COLO829 (cell line): ENCODE measurements at regions not wholly inside any gene's neighbourhood (a gene's known extent, or its start where the extent isn't known, plus 50 kb on each side); places are given as distances from the start of the nearest gene placed in this dataset.

Experiments used
- DNase-seq: peaks from one replicate; pipeline ENCODE4 v3.0.0; 2012; ENCODE audit warnings: low spot score

DNA sequence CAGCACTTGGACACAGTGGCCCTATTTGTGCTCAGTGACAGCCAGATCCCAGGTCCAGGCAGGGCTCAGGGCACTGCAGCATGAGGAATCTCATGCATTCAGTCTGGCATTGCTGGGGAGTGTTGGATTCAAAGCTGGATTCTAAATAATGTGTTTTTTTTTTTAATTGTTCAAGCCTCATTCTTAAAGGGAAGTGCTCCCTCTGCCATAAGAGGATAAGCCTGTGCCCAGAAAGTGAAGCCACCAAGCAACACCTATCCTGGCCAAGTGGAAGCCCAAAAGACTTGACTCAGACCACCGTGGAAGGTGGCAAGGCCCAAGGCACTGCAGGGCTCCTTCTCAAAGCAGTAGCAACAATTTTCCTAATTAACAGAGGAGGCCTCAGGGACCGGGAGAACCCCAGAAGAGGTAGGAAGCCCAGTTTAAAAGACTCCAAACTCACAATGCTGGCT, 135.6 kb downstream of the ACTL7B start:
- no peak for DNase-seq

DNA sequence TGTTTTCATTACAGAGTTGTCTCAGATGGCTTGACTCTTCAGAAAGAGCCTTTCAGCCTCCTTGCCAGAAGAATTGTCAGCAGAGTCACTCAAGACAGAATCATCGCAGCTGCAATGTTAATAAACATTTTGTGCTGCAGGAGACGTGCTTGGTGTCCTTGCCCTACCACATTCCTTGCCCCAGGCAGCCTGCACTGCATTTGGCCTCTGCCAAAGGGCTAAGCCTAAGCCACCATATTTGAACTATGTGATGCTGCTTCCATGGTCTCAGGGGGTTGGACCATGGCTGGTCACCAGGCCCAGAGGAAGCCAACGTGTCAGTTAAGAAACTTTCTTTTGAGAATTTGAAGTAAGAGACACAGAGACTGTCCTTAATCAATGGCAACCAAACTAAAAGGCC, 145.4 kb downstream of the ACTL7B start:
- no peak for DNase-seq

DNA sequence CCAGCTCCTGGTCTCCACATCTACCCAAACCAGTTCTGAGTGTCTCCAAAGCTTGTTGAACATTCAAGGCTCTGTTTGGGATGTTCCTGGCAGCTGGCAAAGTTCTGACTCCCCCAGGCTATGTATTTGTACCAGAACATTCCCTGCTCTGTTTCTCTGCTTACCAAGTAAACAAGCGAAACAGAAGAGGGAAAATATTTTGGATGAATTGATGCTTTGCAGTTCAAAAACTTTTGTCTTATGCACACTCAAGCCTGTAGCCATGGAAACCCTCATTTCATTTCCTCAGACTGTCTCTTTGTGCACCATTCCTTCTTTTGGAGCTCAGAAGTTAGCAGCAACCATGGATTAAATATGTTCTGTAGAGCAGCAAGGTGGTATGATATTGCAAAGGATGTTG, 145.8 kb downstream of the ACTL7B start:
- no peak for DNase-seq

DNA sequence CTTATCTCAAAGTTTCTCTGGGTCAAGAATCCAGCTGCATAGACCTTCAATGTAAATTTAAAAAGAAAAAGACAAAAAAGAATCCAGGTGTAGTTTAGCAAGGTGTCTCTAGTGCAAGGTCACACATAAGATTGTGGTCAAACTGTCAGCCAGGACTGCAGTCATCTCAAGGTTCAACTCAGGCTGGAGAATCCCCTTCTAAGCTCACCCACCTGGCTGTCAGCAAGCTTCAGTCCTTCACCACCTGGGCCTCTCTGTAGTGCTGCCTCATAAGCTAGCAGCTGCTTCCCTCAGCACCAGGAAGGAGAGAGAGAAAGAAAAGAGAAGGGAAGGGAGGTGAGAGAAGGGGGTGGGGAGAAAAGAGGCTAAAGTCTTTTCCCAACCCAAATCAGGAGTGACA, 146.7 kb downstream of the ACTL7B start:
- DNase-seq, result no peak

DNA sequence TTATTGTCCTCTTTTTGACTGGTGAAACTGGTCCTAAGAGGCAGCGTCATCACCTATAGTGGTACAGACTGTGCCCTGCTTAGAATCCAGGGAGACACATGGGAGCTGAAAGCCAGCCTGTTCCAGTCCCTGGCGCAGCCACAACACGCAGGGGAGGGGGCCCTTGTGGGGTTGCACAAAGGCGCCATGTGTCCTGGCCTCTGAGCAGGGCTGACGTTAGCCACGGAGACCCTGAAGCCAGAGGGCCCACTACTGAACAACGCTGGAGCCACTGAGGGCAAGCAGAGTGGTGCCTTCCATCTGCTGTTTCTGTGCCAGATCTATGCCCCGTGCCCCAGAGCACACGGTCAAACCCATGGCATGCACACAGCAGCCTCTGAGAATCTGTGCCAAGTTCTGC, 147.3 kb downstream of the ACTL7B start:
- no peak for DNase-seq

DNA sequence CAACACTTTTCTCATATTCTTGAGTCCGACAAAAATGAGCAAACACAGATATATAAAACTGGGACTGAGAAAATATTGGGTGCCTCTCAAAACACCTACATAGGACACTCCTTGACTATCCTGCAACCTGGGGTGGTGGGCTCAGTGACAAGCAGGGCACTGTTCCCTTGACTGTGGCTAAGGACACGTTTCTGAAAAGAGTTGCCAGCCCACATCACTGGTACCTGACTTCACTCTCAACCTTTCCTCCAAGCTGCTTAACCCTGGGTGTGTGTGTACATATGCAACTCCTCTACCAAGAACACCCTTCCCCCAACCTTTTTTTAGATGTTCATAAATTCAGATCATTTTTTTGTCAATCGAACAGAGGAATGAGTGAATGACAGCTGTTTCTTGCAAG, 148.7 kb downstream of the ACTL7B start:
- no peak for DNase-seq

DNA sequence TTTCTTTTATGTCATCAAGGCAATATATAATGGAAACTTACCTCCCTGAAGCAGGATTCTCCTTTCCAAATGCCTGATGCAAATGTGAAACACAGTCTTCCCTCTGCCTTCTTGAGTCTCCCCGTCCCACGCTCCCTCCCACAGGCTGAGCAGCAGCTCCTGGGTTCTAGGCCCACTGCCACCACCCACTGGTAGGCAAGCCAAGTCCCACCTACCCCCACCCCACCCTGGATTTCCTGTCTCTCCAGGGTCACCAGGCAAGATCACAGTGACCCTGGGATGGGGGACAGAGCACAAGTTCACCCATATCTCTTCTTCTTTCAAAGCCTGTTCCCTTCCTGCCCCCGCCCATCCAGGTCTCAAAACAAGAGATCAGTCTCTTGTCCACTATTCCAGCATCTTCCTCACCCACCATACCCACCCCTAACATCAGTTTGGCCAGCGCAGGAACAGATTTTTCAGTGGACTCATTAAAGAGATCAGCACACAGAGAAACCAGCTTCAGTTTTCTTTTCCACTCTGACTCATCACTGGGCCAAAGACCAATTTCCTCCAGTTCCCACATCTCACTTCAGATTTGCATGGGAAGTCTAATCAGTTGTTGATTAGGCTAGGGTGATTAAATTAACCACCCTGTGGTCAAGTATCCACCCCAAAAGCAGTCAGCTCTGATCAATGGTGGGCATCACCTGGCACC, 151.5 kb downstream of the ACTL7B start:
- no peak for DNase-seq

DNA sequence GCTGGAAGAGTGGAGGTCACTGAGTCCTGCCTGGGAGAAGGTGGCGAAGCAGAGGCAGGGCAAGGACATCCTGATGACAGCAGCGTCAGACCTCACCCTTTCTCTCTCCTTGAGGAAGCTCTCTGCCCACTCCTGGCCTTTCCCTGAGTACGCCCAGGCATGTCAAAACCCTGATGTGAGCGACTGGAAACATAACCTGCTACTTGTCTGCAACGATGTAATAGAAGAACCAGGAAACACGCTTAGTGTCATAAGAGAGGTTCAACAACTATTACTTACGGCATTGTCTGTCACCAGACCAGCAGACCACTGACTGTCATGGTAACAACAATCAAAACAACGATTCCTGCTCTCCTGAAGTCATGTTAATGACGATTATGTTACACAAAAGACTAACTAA, 152.4 kb downstream of the ACTL7B start:
- DNase-seq, result no peak

DNA sequence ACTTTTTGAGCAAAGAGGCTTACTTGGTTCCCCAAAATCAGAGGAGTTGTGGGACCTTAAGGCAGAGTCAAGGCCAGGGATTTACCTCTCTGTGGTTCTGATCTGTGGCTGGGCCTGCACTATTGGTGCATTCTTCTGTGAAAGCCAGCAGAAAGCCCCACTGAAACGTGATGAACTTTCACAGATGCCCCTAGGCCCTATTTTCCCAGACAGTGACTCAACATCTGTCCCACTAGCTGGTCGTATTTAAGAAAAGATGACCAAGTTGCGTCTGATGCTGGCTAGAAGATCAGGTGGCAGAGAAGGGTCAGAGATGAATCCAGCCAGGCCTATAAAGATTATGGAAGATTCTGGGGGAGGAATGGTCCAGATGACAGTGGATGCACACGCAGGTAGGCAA, 153.1 kb downstream of the ACTL7B start:
- DNase-seq, result no peak

DNA sequence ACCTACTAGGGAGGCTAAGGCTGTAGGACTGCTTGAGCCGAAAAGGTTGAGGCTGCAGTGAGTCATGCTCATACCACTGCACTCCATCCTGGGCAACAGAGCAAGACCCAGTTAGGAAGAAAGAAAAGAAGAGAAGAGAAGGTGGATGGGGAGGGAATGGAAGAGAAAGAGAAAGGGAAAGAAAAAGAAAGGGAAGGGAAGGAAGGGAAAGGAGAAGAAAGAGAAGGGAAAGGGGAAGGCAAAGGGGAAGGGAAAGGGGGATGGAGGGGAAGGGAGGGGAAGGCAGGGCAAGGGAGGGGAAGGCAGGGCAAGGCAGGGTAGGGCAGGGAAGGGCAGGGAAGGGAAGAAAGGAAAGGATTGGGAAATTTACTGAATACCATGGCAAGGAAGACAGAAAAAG, 157.0 kb downstream of the ACTL7B start:
- DNase-seq, result no peak

DNA sequence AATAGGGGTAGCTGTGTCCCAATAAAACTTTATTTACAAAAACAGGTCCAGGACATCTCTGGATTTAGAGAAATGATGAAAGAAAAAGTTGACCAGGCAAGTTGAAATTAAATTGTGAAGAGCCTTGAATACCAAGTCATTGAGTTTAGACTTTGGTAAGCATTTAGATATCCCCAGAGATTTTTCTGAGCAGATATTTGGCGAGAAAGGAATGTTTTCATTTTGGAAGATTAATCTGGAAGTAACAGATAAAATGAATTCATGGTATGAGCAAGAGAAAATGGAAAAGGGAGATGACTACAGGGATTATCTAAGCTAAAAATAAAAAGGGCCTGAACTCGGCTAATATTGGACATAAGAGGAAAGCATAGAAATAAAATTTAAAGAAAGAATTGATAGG, 157.6 kb downstream of the ACTL7B start:
- no peak for DNase-seq

DNA sequence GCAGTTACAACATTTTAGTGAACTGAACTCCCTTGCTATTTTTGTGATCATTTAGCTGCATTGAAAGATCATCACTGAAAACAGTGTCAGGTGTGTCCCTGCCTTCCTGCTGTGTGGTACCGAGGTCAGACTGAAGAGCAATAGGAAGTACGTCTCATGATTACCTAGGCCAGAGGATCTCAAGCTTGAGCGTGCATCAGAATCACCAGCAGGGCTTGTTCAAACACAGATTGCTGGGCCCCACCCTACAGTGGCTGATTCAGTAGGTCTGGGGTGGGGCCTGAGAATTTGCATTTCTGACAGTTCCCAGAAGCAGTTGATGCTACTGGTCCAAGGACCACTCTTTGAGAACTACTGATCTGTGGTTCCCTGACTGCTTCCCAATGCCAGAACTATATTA, 159.6 kb downstream of the ACTL7B start:
- no peak for DNase-seq

DNA sequence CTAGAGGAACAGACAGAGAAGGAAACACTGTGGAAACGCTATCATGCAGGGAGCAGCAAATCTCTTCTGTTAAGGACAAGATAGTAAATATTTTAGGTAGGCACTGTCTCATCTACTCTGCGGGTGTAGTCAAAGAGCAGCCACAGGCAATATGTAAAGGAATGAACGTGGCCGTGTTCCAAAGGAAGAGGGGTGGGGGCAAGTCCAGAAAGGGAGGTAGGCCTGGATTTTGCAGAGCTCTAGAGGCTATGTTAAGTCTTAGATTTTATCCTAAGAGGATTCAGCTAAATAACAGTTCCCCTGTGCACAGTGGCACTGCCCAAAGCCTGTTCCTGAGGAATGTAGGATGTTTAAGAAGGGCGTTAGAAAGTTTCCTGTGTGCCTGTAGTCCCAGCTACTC, 161.6 kb downstream of the ACTL7B start:
- no peak for DNase-seq

DNA sequence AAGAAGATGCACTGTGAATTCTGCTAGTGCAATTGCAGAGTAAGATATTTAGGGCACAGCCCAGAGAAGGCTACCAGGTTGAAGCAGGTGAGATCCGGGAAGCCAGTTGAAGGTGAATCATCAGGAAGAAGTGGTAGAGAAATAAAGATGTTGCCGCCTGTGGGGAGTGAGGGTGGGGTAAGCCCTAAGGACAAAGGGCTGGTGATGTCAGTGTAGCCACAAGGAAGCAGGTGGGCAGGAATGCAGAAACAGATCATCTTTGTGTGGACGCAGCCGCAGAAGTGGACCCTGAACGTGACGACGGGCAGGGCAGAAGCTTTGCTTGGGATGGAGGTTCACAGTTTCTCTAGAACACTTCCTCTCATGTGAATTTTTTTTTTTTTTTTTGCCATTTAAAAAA, 164.2 kb downstream of the ACTL7B start:
- DNase-seq, result no peak

DNA sequence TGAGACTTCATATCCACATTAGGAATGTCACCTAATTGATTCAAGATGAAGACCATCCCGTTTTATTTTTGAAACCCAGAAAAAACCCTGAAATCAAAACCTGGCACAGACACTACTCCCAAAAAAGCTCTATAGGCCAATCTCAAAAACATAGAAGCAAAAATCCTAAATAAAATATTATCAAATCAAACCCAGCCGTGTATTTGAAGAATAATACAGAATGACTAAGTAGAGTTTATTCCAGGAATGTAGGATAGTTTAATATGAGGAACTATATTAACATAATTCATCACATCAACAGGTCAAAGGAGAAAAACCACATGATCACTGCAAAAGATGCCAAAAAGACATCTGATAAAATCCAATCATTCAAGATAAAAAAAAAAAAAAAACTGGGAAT, 167.1 kb downstream of the ACTL7B start:
- DNase-seq, result no peak

DNA sequence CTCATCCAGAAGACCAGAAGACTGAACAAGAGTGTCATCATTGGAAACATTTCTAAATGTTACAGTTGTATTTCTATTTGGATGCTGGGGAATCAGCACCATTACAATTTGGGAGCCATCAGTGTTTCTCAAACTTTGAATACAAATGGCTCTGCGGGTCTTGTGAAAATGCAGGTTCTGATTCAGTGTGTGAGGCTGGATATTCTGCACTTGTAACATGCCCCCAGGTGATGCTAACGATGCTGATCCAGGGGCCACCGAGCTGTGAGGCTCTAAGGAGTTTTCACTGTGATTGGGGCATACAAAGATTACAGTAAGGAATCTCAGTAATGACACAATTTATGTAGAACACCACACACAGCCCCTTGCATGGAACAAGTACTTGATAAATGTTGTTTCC, 167.7 kb downstream of the ACTL7B start:
- DNase-seq, result no peak

DNA sequence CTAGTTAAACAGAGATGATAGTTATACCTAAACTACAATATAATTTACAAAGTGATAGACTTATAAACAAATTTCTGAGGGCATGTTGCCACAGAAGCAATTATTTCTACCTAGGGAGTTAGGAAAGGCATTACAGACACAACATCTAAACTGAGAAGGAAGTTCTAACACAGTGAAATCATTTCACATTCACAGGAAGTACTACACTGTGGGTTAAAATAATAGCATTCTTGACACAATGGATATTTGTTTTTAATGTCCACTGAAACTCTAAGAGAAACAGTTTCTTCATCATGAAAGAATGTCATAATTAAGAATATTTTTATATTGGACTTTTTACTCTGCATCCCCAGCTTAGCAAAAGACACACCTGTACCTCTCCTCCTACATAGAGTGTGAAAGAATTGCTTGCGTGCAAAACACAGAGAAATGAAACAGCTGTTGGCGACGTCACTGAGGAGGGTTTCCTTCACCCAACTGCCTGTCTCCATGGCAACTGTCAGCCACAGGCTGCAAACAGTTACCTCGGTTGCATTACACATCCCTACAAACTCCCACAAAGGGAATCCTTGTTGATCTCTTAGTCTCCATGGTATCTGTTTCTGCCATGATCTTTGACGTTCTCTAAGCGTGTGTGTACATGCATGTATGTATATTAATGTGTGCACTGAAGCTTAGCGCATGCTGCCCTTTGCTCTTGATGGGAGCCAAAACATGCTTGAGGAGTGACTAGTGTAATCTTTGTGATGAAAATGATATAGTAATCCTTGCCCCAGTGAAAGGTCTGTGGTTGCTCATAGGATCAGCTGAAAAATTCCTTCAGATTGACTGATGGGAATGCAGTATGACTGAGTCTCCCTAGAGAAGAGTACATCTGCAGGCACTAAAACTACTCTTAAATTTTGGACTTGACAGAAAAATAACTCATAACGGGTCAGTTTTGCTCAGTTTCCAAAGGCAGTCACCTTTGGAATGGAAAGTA, 168.5 kb downstream of the ACTL7B start:
- no peak for DNase-seq

DNA sequence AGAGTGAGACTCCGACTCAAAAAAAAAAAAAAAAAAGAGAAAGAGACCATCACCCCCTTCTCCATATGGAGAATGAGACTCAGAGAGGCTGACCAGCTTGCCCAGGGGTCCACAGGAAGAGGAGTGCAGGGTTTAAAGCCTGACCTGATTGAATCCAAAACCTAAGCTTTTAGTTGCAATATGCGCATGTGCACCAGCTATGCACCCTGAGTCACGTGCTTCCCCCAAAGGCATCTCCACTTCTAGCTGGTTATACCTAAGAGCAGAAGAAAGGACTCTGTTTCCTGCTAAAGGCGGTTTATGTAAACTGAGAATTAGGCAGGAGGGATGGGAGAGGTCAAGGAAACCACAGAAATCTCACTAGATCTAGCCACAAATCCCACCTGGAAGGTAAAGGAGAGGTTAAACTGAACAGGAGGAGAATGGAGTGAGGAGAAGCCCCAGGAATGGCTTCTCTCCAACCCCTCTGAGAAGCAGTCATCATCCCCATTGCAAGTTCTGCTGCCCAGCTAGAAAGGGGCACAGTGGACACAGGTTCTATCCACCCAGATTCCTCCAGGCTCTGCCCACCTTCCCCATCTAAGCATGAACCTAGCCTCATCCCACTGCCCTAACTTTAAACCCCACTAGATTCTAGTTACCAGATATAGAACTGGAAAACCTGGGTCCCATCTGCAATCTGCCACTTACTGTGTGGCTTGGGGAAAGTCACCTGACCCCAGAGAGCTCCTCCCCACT, 171.3 kb downstream of the ACTL7B start:
- DNase-seq, result no peak

DNA sequence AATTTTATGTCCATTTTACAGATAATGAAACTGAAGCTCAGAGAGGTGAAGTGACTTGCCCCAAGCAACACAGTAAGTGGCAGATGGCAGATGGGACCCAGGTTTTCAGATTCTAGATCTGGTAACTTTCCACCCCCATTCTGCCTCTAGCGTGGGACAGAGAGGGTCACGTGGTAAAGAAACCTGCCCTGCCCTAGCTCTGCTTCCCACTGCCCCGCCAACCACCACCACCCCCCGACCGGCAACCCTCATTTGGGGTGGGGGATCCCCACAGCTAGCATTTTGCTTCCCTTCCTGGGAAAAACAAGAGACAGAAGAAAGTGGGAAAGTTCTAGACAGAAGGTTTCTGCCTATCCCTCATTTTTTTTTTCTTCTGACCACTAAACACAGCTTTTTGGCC, 172.5 kb downstream of the ACTL7B start:
- DNase-seq, result no peak

DNA sequence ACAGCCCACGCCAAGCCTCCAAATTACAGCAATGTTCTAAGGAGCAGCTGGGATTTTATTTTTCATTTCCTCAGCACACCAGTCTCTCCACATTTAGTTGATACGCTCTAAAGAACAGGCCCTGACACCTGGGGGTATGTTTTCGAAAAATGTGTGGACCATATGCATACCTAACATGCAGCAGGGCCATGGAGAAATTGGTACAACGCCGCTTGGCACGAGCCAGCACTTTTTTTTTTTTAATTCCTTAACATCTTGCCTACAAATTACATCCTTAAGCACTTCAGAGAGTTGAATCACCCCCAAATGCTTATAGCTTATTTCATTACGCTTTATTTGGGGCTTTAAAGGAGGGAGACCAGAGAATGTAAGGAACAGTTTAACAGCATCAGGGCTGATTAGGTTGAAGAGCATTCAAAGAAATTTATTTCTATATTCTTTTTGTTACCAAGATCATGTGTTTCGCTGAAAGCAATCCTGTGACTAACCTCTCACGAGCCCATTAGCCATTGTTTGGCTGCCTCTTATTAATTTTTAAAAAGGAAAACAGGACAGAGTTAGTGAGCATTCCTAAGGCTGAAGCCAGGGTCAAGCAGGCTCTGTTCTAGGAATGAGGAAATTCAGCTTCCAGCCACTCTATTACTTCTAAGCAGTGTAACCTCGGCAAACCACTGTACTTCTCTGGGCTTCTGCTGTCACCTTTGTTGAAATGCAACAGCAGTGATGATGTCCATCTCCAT, 173.8 kb downstream of the ACTL7B start:
- DNase-seq, result no peak

DNA sequence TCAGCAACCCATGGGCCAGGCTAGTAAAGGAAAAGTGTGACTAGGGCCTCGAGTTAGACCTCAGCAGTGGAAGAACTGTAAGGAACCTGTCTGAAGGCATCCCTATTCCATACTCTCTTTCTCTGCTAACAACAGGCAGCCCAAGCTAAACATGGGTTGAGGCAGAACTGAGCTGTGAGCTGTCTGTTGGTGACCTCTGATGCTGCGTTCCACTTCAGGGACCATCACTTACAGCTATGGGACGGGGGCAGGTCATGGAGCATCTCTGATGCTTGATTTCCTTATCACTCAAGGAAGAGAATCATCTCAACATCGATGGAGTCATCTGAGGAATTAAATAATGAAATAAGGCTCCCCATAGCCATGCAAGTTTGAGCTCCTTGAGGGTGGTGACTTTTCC, 174.8 kb downstream of the ACTL7B start:
- DNase-seq, result no peak

DNA sequence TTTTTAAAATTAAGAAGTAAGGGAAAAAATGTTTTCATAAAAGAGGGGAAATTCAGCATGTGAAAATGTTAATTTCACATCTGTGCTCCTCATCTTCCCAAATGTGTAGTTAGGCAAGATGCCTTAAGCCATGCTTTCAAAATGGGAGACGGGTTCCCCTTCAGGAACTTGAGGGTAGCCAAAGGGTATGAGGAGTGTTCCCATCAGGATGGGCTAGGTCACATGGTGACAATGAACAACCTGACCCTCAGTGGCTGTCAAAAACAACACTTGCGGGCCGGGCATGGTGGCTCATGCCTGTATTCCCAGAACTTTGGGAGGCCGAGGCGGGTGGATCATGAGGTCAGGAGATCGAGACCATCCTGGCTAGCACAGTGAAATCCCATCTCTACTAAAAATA, 178.0 kb downstream of the ACTL7B start:
- DNase-seq, result no peak
